RWPE2 (cell line): ENCODE measurements at regions not wholly inside any gene's neighbourhood (a gene's known extent, or its start where the extent isn't known, plus 50 kb on each side); places are given as distances from the start of the nearest gene placed in this dataset.

Experiments used
- ATAC-seq: fragments of 200-7000 bp; cut with Tn5 transposase; 3 replicates; pipeline ENCODE4 v1.9.1; 2021; ENCODE audit warnings: low read depth
- DNase-seq: peaks from one replicate; pipeline ENCODE4 v3.0.0-alpha.2; 2020; ENCODE audit warnings: low spot score
- H3K27ac ChIP-seq: fragments of 450-650 bp; 2 replicates; pipeline ENCODE4 v1.5.1; 2017; ENCODE audit warnings: mild to moderate bottlenecking; ENCODE audit not compliant: poor library complexity, severe bottlenecking
- H3K27me3 ChIP-seq: fragments of 250-450 bp; sonication (Bioruptor Pico); 2 replicates; pipeline ENCODE4 v1.5.1; 2021; ENCODE audit warnings: mild to moderate bottlenecking, moderate library complexity; ENCODE audit not compliant: insufficient read depth, poor library complexity, severe bottlenecking
- H3K36me3 ChIP-seq: fragments of 250-450 bp; sonication (Bioruptor Pico); 2 replicates; pipeline ENCODE4 v1.5.1; 2020; ENCODE audit warnings: low read depth, mild to moderate bottlenecking, moderate library complexity
- H3K4me1 ChIP-seq: fragments of 250-450 bp; sonication (Bioruptor Pico); 2 replicates; pipeline ENCODE4 v1.5.1; 2021; ENCODE audit warnings: mild to moderate bottlenecking, moderate library complexity; ENCODE audit not compliant: insufficient read depth, poor library complexity, severe bottlenecking
- H3K4me3 ChIP-seq: fragments of 250-450 bp; sonication (Bioruptor Pico); 2 replicates; pipeline ENCODE4 v1.5.1; 2021; ENCODE audit warnings: mild to moderate bottlenecking, moderate library complexity; ENCODE audit not compliant: severe bottlenecking
- H3K9me3 ChIP-seq: fragments of 250-450 bp; sonication (Bioruptor Pico); 2 replicates; pipeline ENCODE4 v1.5.1; 2021; ENCODE audit warnings: mild to moderate bottlenecking, moderate library complexity; ENCODE audit not compliant: severe bottlenecking
- CTCF ChIP-seq: fragments of 450-650 bp; IDR thresholded peaks from one replicate; pipeline ENCODE4 v1.5.1; 2017; ENCODE audit warnings: mild to moderate bottlenecking, moderate library complexity; ENCODE audit not compliant: poor library complexity, severe bottlenecking

GRCh38 chr7:106415433-106415832, 130.7 kb upstream of the NAMPT start:
- DNase-seq (no peak), ATAC-seq (no peak)
- Histone ChIP-seq H3K27ac (no peak overlapping the region), H3K9me3 (peaks cover 13% of the 10 kb centered on the region), H3K36me3 (no peaks in the 10 kb centered on the region), H3K4me3 (no peak overlapping the region), H3K27me3 (no peaks in the 10 kb centered on the region), H3K4me1 (peaks cover 19% of the 10 kb centered on the region)
- TF ChIP-seq CTCF = no peak

GRCh38 chr7:106413446-106413845, 128.7 kb upstream of the NAMPT start:
- DNase-seq = no peak
- no peaks in the 10 kb centered on the region for H3K27me3 ChIP-seq
- H3K9me3 ChIP-seq = peaks cover 13% of the 10 kb centered on the region
- no peak for ATAC-seq
- no peaks in the 10 kb centered on the region for H3K36me3 ChIP-seq
- no peak overlapping the region for H3K4me3 ChIP-seq
- no peak overlapping the region for H3K27ac ChIP-seq
- peaks cover 16% of the 10 kb centered on the region for H3K4me1 ChIP-seq
- no peak for TF ChIP-seq CTCF

- Histone ChIP-seq H3K4me1 (no peaks in the 10 kb centered on the region), H3K9me3 (no peaks in the 10 kb centered on the region), H3K27ac (no peak overlapping the region), H3K4me3 (no peak overlapping the region), H3K36me3 (no peaks in the 10 kb centered on the region), H3K27me3 (no peaks in the 10 kb centered on the region)
- DNase-seq = no peak
- ATAC-seq = no peak
- TF ChIP-seq CTCF = no peak
Measured at GRCh38 chr7:106405697-106406141, 120.9 kb upstream of the NAMPT start.

- no peak overlapping the region for H3K4me3 ChIP-seq
- H3K4me1 ChIP-seq = no peaks in the 10 kb centered on the region
- no peaks in the 10 kb centered on the region for H3K27me3 ChIP-seq
- no peak for DNase-seq
- no peak for ATAC-seq
- H3K9me3 ChIP-seq = no peaks in the 10 kb centered on the region
- H3K27ac ChIP-seq = no peak overlapping the region
- no peaks in the 10 kb centered on the region for H3K36me3 ChIP-seq
- TF ChIP-seq CTCF = no peak
Measured at GRCh38 chr7:106402898-106403297, 118.1 kb upstream of the NAMPT start.

- Histone ChIP-seq H3K27ac (no peak overlapping the region), H3K27me3 (no peaks in the 10 kb centered on the region), H3K9me3 (no peaks in the 10 kb centered on the region), H3K4me3 (no peak overlapping the region), H3K36me3 (no peaks in the 10 kb centered on the region), H3K4me1 (no peaks in the 10 kb centered on the region)
- TF ChIP-seq CTCF = no peak
- no peak for DNase-seq
- no peak for ATAC-seq
Measured at GRCh38 chr7:106400923-106401322, 116.1 kb upstream of the NAMPT start.
